HL-60 (cell line): ENCODE measurements at regions not wholly inside any gene's neighbourhood (a gene's known extent, or its start where the extent isn't known, plus 50 kb on each side); places are given as distances from the start of the nearest gene placed in this dataset.

Source experiments
- DNase-seq, 2 experiments: peaks; one replicate each; pipeline ENCODE4 v3.0.0-alpha.2; 2010 to 2020; ENCODE audit warnings: low read depth in 1 of 2, low spot score in 1 of 2
- H3K27ac ChIP-seq: fragments of 250-450 bp; sonication (Bioruptor Pico); replicated peaks from 2 replicates; pipeline ENCODE4 v1.5.1; 2020; ENCODE audit warnings: mild to moderate bottlenecking, moderate library complexity
- H3K27me3 ChIP-seq: fragments of 250-450 bp; sonication (Bioruptor Pico); 2 replicates; pipeline ENCODE4 v1.5.1; 2021; ENCODE audit warnings: mild to moderate bottlenecking, moderate library complexity; ENCODE audit not compliant: insufficient read depth, poor library complexity, severe bottlenecking
- H3K4me3 ChIP-seq: replicated peaks from 2 replicates; pipeline ENCODE4 v1.5.1; 2011; ENCODE audit warnings: mild to moderate bottlenecking, control low read depth, low read length; ENCODE audit not compliant: insufficient read depth
- CTCF ChIP-seq: IDR thresholded peaks from one replicate; pipeline ENCODE4 v1.5.1; 2011; ENCODE audit warnings: low read length, control low read depth, inconsistent platforms; ENCODE audit not compliant: insufficient read depth
- GABPA ChIP-seq: IDR thresholded peaks from 2 replicates; pipeline ENCODE4 v1.6.1; 2012; ENCODE audit warnings: low read depth
- POLR2AphosphoS5 ChIP-seq: IDR thresholded peaks from 2 replicates; pipeline ENCODE4 v1.6.1; 2012; ENCODE audit warnings: low read depth
- REST ChIP-seq: IDR thresholded peaks from 2 replicates; pipeline ENCODE4 v1.6.1; 2012; ENCODE audit warnings: low read depth; ENCODE audit not compliant: insufficient replicate concordance
- SPI1 ChIP-seq: IDR thresholded peaks from 2 replicates; pipeline ENCODE4 v1.6.1; 2012; ENCODE audit warnings: low read depth, mild to moderate bottlenecking, borderline replicate concordance

- TF ChIP-seq GABPA (no peak), CTCF (no peak), POLR2AphosphoS5 (no peak), REST (no peak), SPI1 (no peak)
- Histone ChIP-seq H3K27me3 (no peaks in the 10 kb centered on the region), H3K27ac (no peak overlapping the region), H3K4me3 (no peak overlapping the region)
- DNase-seq = no peak
Measured at GRCh38 chr2:156165742-156166141, 166.8 kb downstream of the NR4A2 start.

GRCh38 chr2:156164091-156164720 is 168.3 kb downstream of the NR4A2 start:
- DNase-seq = no peak
- Histone ChIP-seq H3K4me3 (no peak overlapping the region), H3K27me3 (no peaks in the 10 kb centered on the region), H3K27ac (no peak overlapping the region)
- no peak for TF ChIP-seq CTCF
- no peak for TF ChIP-seq REST
- TF ChIP-seq POLR2AphosphoS5 = no peak
- no peak for TF ChIP-seq GABPA
- TF ChIP-seq SPI1 = no peak

GRCh38 chr2:156158808-156159207 is 173.7 kb downstream of the NR4A2 start:
- no peak for DNase-seq
- Histone ChIP-seq H3K4me3 (no peak overlapping the region), H3K27ac (no peak overlapping the region), H3K27me3 (peaks cover 3% of the 10 kb centered on the region)
- TF ChIP-seq POLR2AphosphoS5 (no peak), CTCF (no peak), GABPA (no peak), REST (no peak), SPI1 (no peak)
